Activated naive CD8-positive, alpha-beta T cell treated with anti-CD3 and anti-CD28 coated beads, Interleukin-2, amount 50 U/mL, for 24 hours (primary cell): ENCODE measurements at regions not wholly inside any gene's neighbourhood (a gene's known extent, or its start where the extent isn't known, plus 50 kb on each side); places are given as distances from the start of the nearest gene placed in this dataset.
"Not testable (repeated sequence)": the region's sequence is repeated elsewhere in the genome, so short reads cannot be mapped to it uniquely, and the experiment has no call there.

ENCODE experiments used
- ATAC-seq: fragments of 150-1000 bp; cut with Tn5 transposase; one replicate; pipeline ENCODE4 v1.10.0; 2021
- DNase-seq: peaks from one replicate; pipeline ENCODE4 v3.0.0; 2021
- H3K27ac Mint-ChIP-seq: one replicate; pipeline ENCODE4 v1.8.0; 2021; ENCODE audit warnings: mild to moderate bottlenecking, mixed read lengths
- H3K27me3 Mint-ChIP-seq: one replicate; pipeline ENCODE4 v1.8.0; 2021; ENCODE audit warnings: mixed read lengths
- H3K36me3 Mint-ChIP-seq: one replicate; pipeline ENCODE4 v1.8.0; 2021; ENCODE audit warnings: low read depth, mixed read lengths
- H3K4me1 Mint-ChIP-seq: one replicate; pipeline ENCODE4 v1.8.0; 2021; ENCODE audit warnings: mixed read lengths
- H3K4me3 Mint-ChIP-seq: one replicate; pipeline ENCODE4 v1.8.0; 2021; ENCODE audit warnings: mild to moderate bottlenecking, moderate library complexity, mixed read lengths
- H3K9me3 Mint-ChIP-seq: one replicate; pipeline ENCODE4 v1.8.0; 2021; ENCODE audit warnings: mixed read lengths

DNA sequence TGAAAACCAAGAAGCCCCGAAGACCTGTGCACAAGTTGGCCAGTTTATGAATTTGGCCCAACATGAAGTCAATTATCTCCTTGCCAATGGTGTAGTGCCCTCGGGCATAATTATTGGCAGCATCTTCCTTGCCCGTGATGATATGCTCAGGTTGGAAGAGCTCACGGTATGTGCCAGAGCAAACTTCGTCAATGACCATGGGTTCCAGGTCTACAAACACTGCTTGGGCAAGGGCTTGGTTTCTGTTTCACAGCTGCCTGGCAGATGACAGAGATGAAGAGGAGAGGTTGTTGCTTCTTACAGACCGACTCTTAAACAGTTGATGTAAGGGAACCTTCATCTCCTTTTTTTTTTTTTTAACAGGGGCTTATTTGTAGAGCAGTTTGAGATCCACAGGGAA, 135.6 kb upstream of the PLS3 start:
- Mint-ChIP-seq H3K4me1 (no peaks in the 10 kb centered on the region), H3K9me3 (no peaks in the 10 kb centered on the region), H3K36me3 (no peaks in the 10 kb centered on the region), H3K27me3 (peaks cover 2% of the 10 kb centered on the region), H3K4me3 (no peak overlapping the region), H3K27ac (no peak overlapping the region)
- ATAC-seq (no peak), DNase-seq (no peak)

- DNase-seq = no peak
- H3K4me3 Mint-ChIP-seq = no peak overlapping the region
- no peaks in the 10 kb centered on the region for H3K4me1 Mint-ChIP-seq
- H3K9me3 Mint-ChIP-seq = no peaks in the 10 kb centered on the region
- H3K27me3 Mint-ChIP-seq = peaks cover 2% of the 10 kb centered on the region
- no peak for ATAC-seq
- H3K36me3 Mint-ChIP-seq = no peaks in the 10 kb centered on the region
- no peak overlapping the region for H3K27ac Mint-ChIP-seq
Observed at GRCh38 chrX:115427861-115428410, 133.0 kb upstream of the PLS3 start.

DNA sequence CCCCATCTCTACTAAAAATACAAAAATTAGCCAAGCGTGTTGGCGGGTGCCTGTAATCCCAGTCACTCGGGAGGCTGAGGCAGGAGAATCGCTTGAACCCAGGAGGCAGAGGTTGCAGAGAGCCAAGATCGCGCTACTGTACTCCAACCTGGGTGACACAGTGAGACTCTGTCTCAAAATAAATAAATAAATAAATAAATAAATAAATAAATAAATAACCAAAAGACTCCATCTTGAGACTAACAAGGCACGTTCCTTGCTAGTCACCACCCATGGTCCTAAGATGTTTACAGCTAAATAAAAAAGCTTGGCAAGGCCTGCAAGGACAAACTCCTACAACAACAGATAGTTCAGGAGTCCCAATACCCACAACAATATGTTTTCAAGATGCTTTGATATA, 126.1 kb upstream of the PLS3 start:
- not testable (repeated sequence) for H3K4me3 Mint-ChIP-seq, H3K4me1 Mint-ChIP-seq, DNase-seq, H3K9me3 Mint-ChIP-seq, H3K36me3 Mint-ChIP-seq, H3K27me3 Mint-ChIP-seq, ATAC-seq, H3K27ac Mint-ChIP-seq

DNA sequence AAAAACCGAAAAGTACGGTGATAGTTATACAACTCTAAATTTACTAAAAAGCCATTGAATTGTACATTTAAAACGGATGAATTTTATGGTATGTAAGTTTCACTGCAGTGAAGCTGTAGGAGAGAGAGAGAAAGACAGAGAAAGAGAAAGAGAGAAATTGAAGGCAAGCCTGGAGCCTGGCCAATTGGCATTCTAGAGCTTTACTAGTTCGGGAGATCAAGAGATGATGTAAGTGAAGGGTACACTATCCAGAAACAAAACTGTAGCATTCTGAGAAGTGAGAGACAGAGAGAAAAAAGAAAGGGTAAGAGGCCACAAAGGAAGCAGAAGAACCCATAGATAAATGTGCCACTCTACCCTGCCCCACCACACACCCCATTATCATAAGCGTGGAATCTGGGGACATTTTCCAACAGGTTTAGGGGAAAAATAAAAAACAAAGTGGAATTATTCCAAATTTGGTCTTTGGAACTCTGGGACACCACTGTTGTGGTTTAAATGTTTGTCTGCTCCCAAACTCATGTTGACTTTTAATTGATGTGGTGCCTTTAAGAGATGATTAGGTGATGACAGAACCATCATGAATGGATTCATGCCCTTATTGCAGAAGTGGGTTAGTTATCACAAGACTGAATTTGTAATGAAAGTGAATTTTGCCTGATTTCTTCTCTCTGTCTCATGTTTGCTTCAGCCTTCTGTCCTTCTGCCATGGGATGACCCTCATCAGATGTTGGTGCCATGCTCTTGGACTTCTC, 123.0 kb upstream of the PLS3 start:
- DNase-seq (no peak), ATAC-seq (no peak)
- Mint-ChIP-seq H3K27me3 (no peaks in the 10 kb centered on the region), H3K9me3 (no peaks in the 10 kb centered on the region), H3K27ac (no peak overlapping the region), H3K4me1 (no peaks in the 10 kb centered on the region), H3K36me3 (no peaks in the 10 kb centered on the region), H3K4me3 (no peak overlapping the region)

DNA sequence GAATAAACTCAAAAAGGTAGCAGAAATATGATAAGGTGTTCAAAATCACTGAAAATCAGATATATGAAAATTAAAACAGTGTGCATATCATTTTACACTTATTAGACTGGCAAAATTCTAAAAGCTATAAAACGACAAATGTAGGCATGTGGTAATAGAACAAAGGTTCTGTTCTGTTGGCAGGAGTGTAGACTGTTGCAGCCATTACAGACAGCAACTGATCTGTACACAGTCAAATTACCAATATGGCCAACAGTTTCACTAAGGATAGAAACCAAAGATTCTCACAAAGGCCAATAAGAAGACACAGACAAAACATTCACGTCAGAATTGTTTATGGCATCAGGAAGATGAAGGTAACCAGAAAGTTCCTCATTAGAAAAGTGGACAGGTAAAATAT, 112.8 kb upstream of the PLS3 start:
- Mint-ChIP-seq H3K27ac (no peak overlapping the region), H3K4me1 (no peaks in the 10 kb centered on the region), H3K27me3 (no peaks in the 10 kb centered on the region), H3K4me3 (no peak overlapping the region), H3K9me3 (no peaks in the 10 kb centered on the region), H3K36me3 (no peaks in the 10 kb centered on the region)
- ATAC-seq (no peak), DNase-seq (no peak)

- H3K4me1 Mint-ChIP-seq = no peaks in the 10 kb centered on the region
- no peak overlapping the region for H3K27ac Mint-ChIP-seq
- DNase-seq (no peak), ATAC-seq (no peak)
- H3K9me3 Mint-ChIP-seq = no peaks in the 10 kb centered on the region
- no peak overlapping the region for H3K4me3 Mint-ChIP-seq
- H3K27me3 Mint-ChIP-seq = no peaks in the 10 kb centered on the region
- H3K36me3 Mint-ChIP-seq = no peaks in the 10 kb centered on the region
Observed at GRCh38 chrX:115449742-115450141, 111.2 kb upstream of the PLS3 start.

GRCh38 chrX:115452251-115452650, 108.7 kb upstream of the PLS3 start:
- no peaks in the 10 kb centered on the region for H3K36me3 Mint-ChIP-seq
- no peak for ATAC-seq
- no peak overlapping the region for H3K4me3 Mint-ChIP-seq
- DNase-seq = no peak
- H3K27me3 Mint-ChIP-seq = no peaks in the 10 kb centered on the region
- no peak overlapping the region for H3K27ac Mint-ChIP-seq
- no peaks in the 10 kb centered on the region for H3K9me3 Mint-ChIP-seq
- H3K4me1 Mint-ChIP-seq = no peaks in the 10 kb centered on the region

DNA sequence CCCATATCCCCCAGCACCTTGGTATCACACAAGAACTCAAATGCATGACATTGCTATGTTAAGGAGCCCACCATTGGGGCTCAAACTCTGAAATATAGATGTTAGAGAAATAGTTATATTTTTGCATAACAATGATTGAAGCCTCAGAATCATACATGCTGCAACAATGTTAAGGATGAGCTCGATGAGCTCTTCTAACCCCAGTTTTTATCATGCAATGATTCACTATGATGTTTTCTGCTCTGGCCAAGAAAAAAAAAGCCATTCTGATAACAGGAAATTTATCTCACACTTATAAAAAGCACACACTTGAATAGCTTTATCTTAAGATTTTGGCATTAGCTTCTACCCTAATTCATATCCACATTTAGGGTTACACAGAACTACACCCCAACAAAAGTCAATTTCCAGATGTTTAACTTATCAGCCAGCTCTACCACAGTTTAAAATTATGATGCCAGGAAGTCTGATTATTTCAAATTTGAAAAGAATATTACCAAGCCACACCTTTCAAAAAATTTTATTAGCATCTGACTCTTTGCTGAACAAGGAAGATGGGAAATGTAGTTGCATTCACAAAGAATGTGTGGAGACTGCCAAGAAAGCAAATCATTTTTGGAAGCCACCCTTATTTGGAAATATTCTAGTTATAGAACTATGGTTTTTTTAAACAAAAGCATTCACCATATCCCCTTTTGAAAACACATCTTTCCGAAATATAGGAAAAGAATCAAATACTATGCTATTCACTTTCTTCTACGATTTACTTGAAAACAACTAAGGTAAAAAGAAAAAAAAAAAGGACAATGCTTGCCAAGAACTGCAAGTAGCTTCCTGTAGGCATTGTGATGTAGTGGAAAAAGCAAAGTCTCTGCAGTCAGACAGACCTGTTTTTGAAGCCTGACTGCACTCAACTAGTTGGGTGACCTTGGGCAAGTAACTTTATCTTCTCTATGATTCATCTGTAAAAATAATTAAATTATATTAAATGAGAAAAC, 100.8 kb upstream of the PLS3 start:
- no peaks in the 10 kb centered on the region for H3K9me3 Mint-ChIP-seq
- H3K4me1 Mint-ChIP-seq = no peaks in the 10 kb centered on the region
- no peak overlapping the region for H3K27ac Mint-ChIP-seq
- no peaks in the 10 kb centered on the region for H3K36me3 Mint-ChIP-seq
- no peak for DNase-seq
- H3K27me3 Mint-ChIP-seq = no peaks in the 10 kb centered on the region
- no peak for ATAC-seq
- H3K4me3 Mint-ChIP-seq = no peak overlapping the region

DNA sequence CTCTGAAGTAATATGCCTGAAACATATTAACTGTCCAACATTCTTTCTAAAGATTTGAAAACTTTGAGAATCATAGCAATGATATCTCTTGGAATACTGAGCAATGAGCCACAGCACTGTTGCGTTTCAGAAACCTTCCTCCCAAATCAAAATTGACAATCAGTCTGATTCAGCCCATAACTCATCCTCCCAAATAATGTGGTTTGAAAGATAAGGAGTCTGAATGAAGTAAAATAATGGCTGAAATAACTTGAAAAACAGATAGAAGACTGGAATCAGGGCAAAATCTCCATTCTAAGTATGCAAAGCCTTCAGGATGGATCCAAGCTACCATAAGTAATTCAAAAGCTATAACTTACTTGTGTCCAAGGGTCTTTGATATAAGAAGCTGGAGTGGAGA, 98.6 kb upstream of the PLS3 start:
- no peaks in the 10 kb centered on the region for H3K4me1 Mint-ChIP-seq
- no peaks in the 10 kb centered on the region for H3K27me3 Mint-ChIP-seq
- no peak for DNase-seq
- ATAC-seq = no peak
- no peaks in the 10 kb centered on the region for H3K9me3 Mint-ChIP-seq
- no peaks in the 10 kb centered on the region for H3K36me3 Mint-ChIP-seq
- no peak overlapping the region for H3K27ac Mint-ChIP-seq
- H3K4me3 Mint-ChIP-seq = no peak overlapping the region

DNA sequence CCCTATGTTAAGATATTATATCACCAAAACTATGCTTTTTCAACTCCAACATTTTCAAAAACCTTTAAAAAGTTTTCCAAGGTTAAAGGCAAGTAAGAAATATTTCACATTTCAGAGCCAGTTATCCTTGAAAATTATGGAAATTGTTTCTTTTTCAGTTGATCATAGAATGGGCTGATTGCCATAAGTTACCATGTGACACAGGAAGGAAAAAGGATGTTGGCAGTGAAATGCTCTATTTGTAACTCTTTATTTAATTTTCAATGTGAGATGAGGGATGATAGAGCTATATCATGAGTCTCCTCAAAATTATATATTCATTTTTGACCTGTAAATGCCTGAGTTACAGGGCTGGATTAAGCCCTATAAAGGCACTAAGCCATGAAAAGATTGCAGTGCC, 93.0 kb upstream of the PLS3 start:
- Mint-ChIP-seq H3K9me3 (no peaks in the 10 kb centered on the region), H3K4me1 (no peaks in the 10 kb centered on the region), H3K27me3 (no peaks in the 10 kb centered on the region), H3K4me3 (no peak overlapping the region), H3K36me3 (no peaks in the 10 kb centered on the region), H3K27ac (no peak overlapping the region)
- DNase-seq (no peak), ATAC-seq (no peak)

- Mint-ChIP-seq H3K36me3 (no peaks in the 10 kb centered on the region), H3K27me3 (no peaks in the 10 kb centered on the region), H3K9me3 (no peaks in the 10 kb centered on the region), H3K4me3 (no peak overlapping the region), H3K4me1 (no peaks in the 10 kb centered on the region), H3K27ac (no peak overlapping the region)
- no peak for ATAC-seq
- DNase-seq = no peak
Observed at GRCh38 chrX:115472131-115472530, 88.8 kb upstream of the PLS3 start.

- no peaks in the 10 kb centered on the region for H3K36me3 Mint-ChIP-seq
- no peaks in the 10 kb centered on the region for H3K4me1 Mint-ChIP-seq
- no peaks in the 10 kb centered on the region for H3K27me3 Mint-ChIP-seq
- no peak overlapping the region for H3K4me3 Mint-ChIP-seq
- DNase-seq = no peak
- H3K9me3 Mint-ChIP-seq = no peaks in the 10 kb centered on the region
- no peak overlapping the region for H3K27ac Mint-ChIP-seq
- ATAC-seq = no peak
Observed at GRCh38 chrX:115486510-115486909, 74.5 kb upstream of the PLS3 start.

- no peaks in the 10 kb centered on the region for H3K27me3 Mint-ChIP-seq
- H3K27ac Mint-ChIP-seq = no peak overlapping the region
- no peaks in the 10 kb centered on the region for H3K4me1 Mint-ChIP-seq
- H3K4me3 Mint-ChIP-seq = no peak overlapping the region
- DNase-seq (no peak), ATAC-seq (no peak)
- H3K9me3 Mint-ChIP-seq = no peaks in the 10 kb centered on the region
- no peaks in the 10 kb centered on the region for H3K36me3 Mint-ChIP-seq
Observed at GRCh38 chrX:115487608-115488007, 73.4 kb upstream of the PLS3 start.

DNA sequence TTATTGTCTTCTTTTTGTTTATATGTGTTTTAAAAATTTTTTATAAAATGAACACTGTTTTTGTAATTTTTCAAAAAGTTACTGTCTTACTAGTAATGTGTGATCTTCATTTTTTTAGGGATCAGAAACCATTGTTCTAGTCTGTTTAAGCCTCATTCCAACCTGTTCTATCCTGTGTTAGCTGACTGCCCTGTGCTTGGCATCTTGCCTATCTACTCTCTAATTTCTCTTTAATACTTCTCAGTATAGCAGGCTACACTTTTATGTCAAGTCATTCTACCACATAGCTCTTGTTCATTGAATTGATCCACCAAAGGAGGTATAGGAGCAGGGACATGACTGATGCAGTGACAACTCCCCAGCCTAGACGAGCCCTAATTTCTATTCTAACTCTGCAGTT, 70.2 kb upstream of the PLS3 start:
- ATAC-seq (no peak), DNase-seq (no peak)
- H3K36me3 Mint-ChIP-seq = no peaks in the 10 kb centered on the region
- H3K9me3 Mint-ChIP-seq = no peaks in the 10 kb centered on the region
- H3K4me1 Mint-ChIP-seq = no peaks in the 10 kb centered on the region
- H3K27ac Mint-ChIP-seq = no peak overlapping the region
- no peaks in the 10 kb centered on the region for H3K27me3 Mint-ChIP-seq
- no peak overlapping the region for H3K4me3 Mint-ChIP-seq

DNA sequence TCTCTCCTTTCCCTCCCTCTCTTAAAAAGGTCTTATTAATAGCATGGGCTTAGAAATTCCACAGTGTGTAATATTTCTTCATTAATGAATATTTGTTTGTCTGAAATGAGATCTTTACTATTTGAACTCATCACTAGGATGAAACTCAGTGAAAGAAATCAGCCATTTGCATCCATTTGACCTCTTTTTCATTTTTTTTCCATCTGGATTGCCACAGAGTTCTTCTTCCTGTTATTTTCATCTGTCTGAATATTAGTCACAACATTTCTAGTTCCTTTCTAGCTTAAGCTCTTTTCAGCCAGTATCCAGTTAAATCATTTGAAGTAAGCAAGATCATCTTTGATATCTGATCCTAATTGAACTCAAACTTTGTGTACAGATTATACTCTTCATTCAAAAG, 69.2 kb upstream of the PLS3 start:
- Mint-ChIP-seq H3K4me3 (no peak overlapping the region), H3K27me3 (no peaks in the 10 kb centered on the region), H3K4me1 (no peaks in the 10 kb centered on the region), H3K27ac (no peak overlapping the region), H3K9me3 (no peaks in the 10 kb centered on the region), H3K36me3 (no peaks in the 10 kb centered on the region)
- ATAC-seq (no peak), DNase-seq (no peak)
